RWPE2 (cell line): ENCODE measurements at regions not wholly inside any gene's neighbourhood (a gene's known extent, or its start where the extent isn't known, plus 50 kb on each side); places are given as distances from the start of the nearest gene placed in this dataset.

Experiments
- ATAC-seq: fragments of 200-7000 bp; cut with Tn5 transposase; 3 replicates; pipeline ENCODE4 v1.9.1; 2021; ENCODE audit warnings: low read depth
- DNase-seq: peaks from one replicate; pipeline ENCODE4 v3.0.0-alpha.2; 2020; ENCODE audit warnings: low spot score
- H3K27ac ChIP-seq: fragments of 450-650 bp; 2 replicates; pipeline ENCODE4 v1.5.1; 2017; ENCODE audit warnings: mild to moderate bottlenecking; ENCODE audit not compliant: poor library complexity, severe bottlenecking
- H3K27me3 ChIP-seq: fragments of 250-450 bp; sonication (Bioruptor Pico); 2 replicates; pipeline ENCODE4 v1.5.1; 2021; ENCODE audit warnings: mild to moderate bottlenecking, moderate library complexity; ENCODE audit not compliant: insufficient read depth, poor library complexity, severe bottlenecking
- H3K36me3 ChIP-seq: fragments of 250-450 bp; sonication (Bioruptor Pico); 2 replicates; pipeline ENCODE4 v1.5.1; 2020; ENCODE audit warnings: low read depth, mild to moderate bottlenecking, moderate library complexity
- H3K4me1 ChIP-seq: fragments of 250-450 bp; sonication (Bioruptor Pico); 2 replicates; pipeline ENCODE4 v1.5.1; 2021; ENCODE audit warnings: mild to moderate bottlenecking, moderate library complexity; ENCODE audit not compliant: insufficient read depth, poor library complexity, severe bottlenecking
- H3K4me3 ChIP-seq: fragments of 250-450 bp; sonication (Bioruptor Pico); 2 replicates; pipeline ENCODE4 v1.5.1; 2021; ENCODE audit warnings: mild to moderate bottlenecking, moderate library complexity; ENCODE audit not compliant: severe bottlenecking
- H3K9me3 ChIP-seq: fragments of 250-450 bp; sonication (Bioruptor Pico); 2 replicates; pipeline ENCODE4 v1.5.1; 2021; ENCODE audit warnings: mild to moderate bottlenecking, moderate library complexity; ENCODE audit not compliant: severe bottlenecking
- TF ChIP-seq, protein P1 (sequence below): fragments of 450-650 bp; IDR thresholded peaks from one replicate; pipeline ENCODE4 v1.5.1; 2017; ENCODE audit warnings: mild to moderate bottlenecking, moderate library complexity; ENCODE audit not compliant: poor library complexity, severe bottlenecking

DNA sequence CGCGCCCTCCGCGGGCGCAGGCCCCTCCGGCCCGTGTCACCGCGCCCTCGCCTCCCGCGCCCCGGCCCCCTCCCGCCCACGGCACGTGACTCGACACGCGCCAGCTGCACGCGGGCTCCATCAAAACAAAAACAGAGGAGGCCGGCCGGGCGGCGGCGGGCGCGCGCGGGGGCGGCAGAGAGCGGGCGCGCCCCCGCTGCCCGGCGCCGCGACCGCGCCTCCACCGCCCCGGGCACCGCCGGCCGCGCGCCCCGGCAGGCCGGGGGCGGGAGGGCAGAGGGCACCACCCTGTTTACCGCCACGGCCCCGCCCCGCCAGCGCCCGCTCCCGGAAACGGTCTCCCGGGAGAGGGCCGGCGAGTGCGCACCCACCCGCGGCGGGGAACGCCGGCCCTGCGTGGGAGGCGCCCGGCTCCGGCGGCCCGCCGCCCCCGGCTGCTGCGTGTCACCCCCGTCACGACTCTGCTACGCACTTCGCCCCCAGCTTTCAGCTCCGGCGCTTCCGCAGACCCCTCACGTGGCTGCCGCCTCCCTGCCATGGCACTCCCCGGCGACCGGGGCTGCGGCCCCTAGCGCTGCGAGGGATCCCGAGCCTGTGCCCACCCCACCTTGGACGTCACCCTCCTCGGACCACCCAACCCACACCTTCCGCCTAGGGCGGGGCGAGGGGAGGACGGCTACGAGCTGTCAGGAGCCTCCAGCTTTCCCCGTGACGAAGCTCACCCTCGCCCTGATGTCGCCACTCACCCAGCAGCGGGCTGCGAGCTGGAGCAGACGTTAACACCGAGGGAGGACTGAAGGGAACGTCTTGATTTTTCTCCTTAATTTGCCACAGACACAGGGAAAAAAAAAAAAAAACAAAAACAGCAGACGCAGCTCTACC, 221.6 kb upstream of the MKLN1 start:
- Histone ChIP-seq H3K4me1 (peaks cover 17% of the 10 kb centered on the region), H3K27ac (peak overlapping the region; percentile 71), H3K36me3 (peaks cover 6% of the 10 kb centered on the region; the same call in 1 of the 2 replicates), H3K4me3 (peak overlapping the region; percentile 52), H3K9me3 (no peaks in the 10 kb centered on the region), H3K27me3 (no peaks in the 10 kb centered on the region)
- DNase-seq (peak; percentile 66), ATAC-seq (peak; percentile 36)
- TF ChIP-seq, protein P1, sequence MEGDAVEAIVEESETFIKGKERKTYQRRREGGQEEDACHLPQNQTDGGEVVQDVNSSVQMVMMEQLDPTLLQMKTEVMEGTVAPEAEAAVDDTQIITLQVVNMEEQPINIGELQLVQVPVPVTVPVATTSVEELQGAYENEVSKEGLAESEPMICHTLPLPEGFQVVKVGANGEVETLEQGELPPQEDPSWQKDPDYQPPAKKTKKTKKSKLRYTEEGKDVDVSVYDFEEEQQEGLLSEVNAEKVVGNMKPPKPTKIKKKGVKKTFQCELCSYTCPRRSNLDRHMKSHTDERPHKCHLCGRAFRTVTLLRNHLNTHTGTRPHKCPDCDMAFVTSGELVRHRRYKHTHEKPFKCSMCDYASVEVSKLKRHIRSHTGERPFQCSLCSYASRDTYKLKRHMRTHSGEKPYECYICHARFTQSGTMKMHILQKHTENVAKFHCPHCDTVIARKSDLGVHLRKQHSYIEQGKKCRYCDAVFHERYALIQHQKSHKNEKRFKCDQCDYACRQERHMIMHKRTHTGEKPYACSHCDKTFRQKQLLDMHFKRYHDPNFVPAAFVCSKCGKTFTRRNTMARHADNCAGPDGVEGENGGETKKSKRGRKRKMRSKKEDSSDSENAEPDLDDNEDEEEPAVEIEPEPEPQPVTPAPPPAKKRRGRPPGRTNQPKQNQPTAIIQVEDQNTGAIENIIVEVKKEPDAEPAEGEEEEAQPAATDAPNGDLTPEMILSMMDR, result no peak

DNA sequence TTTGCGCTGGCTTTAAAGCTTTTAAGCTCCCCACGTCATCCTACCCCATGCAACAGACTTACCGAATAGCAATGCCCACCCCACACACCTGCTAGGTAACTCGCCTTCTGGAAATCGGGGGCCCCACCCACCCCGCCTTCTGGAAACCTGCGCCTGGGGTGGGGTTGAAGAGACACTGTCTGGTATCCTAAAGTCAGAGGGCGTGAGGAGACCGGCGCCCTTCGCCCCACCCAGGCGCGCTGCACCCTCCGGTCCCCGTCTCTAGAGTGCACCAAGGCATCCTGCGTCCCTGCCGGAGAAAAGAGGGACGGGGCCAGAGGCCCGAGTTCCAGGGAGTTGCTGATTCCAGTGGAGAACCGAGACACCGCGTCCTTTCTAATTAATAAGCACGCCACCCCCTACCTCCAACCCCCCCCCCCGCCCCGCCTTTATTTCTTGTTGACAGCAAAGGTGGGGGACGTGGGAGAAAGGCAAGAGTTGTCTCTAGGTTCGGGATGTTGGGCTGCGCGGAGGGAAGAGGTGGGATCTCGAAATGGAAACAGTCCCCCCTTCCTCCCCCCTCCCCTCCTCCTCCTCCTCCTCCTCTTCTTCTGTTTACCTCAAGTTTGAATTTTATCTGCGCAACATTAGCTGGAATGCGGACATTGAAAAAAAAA, 220.9 kb upstream of the MKLN1 start:
- no peaks in the 10 kb centered on the region for H3K27me3 ChIP-seq
- TF ChIP-seq, protein P1, result no peak
- peak overlapping the region; percentile 52 for H3K4me3 ChIP-seq
- H3K4me1 ChIP-seq, result peaks cover 24% of the 10 kb centered on the region
- DNase-seq, result peak; percentile 64
- H3K9me3 ChIP-seq, result no peaks in the 10 kb centered on the region
- peak; percentile 15; the same call in 2 of the 3 replicates for ATAC-seq
- peak overlapping the region; percentile 71 for H3K27ac ChIP-seq
- peaks cover 6% of the 10 kb centered on the region; the same call in 1 of the 2 replicates for H3K36me3 ChIP-seq

DNA sequence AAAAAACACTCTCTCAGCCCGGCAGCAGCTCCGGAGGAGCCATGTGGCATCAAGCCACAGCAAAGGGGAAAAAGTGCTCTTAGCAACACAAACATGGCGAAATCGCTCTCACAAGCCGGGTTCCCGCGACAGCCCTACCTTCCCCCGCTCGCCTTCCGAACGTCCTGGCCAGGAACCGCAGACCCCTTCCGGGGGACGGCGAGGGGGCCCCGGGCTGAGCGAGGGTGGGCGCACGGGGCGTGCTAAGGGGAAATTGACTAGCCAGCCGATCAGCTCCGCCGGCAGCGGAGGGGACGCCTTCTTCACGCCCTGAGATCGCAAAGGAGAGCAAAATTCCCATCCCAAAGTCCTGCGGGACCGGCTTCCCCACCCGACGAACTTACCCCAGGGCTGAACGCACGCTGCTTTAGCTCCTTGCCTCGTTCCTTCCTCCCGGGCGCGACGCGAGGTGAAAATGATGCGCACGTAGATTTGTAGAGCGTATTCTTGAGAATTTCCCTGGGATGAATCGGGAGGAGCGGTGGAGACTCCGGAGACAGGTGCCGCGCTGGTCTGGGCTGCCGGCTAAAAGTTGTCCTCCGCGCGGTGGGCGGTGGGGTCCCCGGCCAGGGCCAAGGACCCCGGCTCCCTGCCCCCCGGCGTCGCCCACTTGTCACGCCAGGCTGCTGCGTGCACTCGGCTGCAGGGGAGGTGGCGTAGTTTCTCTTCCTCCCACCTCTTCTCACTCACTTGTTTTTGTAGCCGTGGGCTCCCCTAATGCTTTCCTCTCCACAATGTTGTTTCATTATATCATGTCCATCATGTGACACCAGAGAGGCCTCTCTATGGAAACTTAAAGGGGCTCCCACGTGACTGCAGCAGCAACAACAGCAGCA, 220.1 kb upstream of the MKLN1 start:
- TF ChIP-seq, protein P1, result no peak
- Histone ChIP-seq H3K36me3 (no peaks in the 10 kb centered on the region), H3K27me3 (no peaks in the 10 kb centered on the region), H3K9me3 (no peaks in the 10 kb centered on the region), H3K4me1 (peaks cover 25% of the 10 kb centered on the region), H3K27ac (peak overlapping the region; percentile 71), H3K4me3 (peak overlapping the region; percentile 52)
- DNase-seq, result no peak
- peak; percentile 28 for ATAC-seq

DNA sequence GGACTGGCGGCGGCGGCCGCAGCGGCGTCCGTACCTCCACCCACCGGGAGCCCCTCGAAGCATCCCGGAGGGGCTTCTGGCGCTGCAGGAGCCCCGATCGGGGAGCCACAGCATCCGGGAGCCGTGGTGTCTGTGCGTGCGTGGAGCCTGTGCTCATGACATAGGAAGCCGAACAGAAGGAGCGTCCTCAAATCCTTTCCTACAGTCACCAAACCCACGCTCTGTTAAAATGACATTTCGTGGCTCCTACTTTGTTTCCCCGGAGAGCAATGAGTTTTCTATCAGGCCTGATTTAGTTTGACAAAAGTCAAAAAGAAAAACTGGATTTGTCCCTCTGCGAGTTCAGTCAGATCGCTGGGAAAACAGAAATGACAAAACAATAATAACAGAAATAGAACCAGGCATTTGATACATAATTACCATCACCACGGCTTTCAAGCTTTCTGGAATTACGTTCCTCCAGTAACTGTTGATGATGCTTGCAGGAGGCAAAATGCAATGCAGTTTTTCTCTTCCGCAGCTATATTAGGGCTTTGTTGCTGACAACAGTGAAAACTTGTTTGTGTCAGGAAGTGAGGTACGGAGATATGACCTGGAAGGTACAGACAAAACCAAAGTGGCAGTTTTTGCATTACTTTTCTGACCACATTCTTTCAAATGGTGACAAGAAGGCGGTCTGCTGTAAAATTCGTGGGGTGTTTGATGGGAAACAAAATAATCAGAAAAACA, 219.3 kb upstream of the MKLN1 start:
- no peak for ATAC-seq
- H3K9me3 ChIP-seq, result no peaks in the 10 kb centered on the region
- H3K4me1 ChIP-seq, result peaks cover 25% of the 10 kb centered on the region
- peak overlapping the region; percentile 52 for H3K4me3 ChIP-seq
- TF ChIP-seq, protein P1, result no peak
- DNase-seq, result no peak
- no peaks in the 10 kb centered on the region for H3K36me3 ChIP-seq
- peak overlapping the region; percentile 71 for H3K27ac ChIP-seq
- H3K27me3 ChIP-seq, result no peaks in the 10 kb centered on the region
